VCaP (cell line): ENCODE measurements at regions not wholly inside any gene's neighbourhood (a gene's known extent, or its start where the extent isn't known, plus 50 kb on each side); places are given as distances from the start of the nearest gene placed in this dataset.

Experiments used
- H3K27ac ChIP-seq: fragments of 450-650 bp; 2 replicates; pipeline ENCODE4 v1.5.1; 2017
- CTCF ChIP-seq: fragments of 450-650 bp; conservative IDR thresholded peaks from 2 replicates; pipeline ENCODE4 v1.5.1; 2017; ENCODE audit warnings: mild to moderate bottlenecking, moderate library complexity

GRCh38 chr7:118627467-118627866 is 403.0 kb downstream of the ANKRD7 start:
- no peak overlapping the region for H3K27ac ChIP-seq
- no peak for TF ChIP-seq CTCF

- no peak overlapping the region for H3K27ac ChIP-seq
These were observed 405.5 kb downstream of the ANKRD7 start for GRCh38 chr7:118629898-118630438.

GRCh38 chr7:118642396-118642795 is 417.9 kb downstream of the ANKRD7 start:
- H3K27ac ChIP-seq: no peak overlapping the region
- no peak for TF ChIP-seq CTCF

More at GRCh38 chr7:118629898-118630438, 405.5 kb downstream of the ANKRD7 start:
- no peak for TF ChIP-seq CTCF

GRCh38 chr7:118644346-118644745 is 419.8 kb downstream of the ANKRD7 start:
- TF ChIP-seq CTCF: no peak
- peak overlapping the region; percentile 61; the same call in 1 of the 2 replicates for H3K27ac ChIP-seq

GRCh38 chr7:118648002-118648401 is 423.5 kb downstream of the ANKRD7 start:
- TF ChIP-seq CTCF: peak; percentile 69

GRCh38 chr7:118657391-118658005 is 433.0 kb downstream of the ANKRD7 start:
- H3K27ac ChIP-seq: no peak overlapping the region
- no peak for TF ChIP-seq CTCF

More at GRCh38 chr7:118648002-118648401, 423.5 kb downstream of the ANKRD7 start:
- no peak overlapping the region for H3K27ac ChIP-seq

GRCh38 chr7:118662266-118662665 is 437.8 kb downstream of the ANKRD7 start:
- TF ChIP-seq CTCF: no peak
- no peak overlapping the region for H3K27ac ChIP-seq
